Hypothalamus (tissue), 51 donors: ENCODE measurements at regions not wholly inside any gene's neighbourhood (a gene's known extent, or its start where the extent isn't known, plus 50 kb on each side); places are given as distances from the start of the nearest gene placed in this dataset.

ENCODE experiments used
- DNase-seq, 51 donors: peaks; one replicate each; lab custom pipeline; 2025; lab: John Stamatoyannopoulos, UW

DNA sequence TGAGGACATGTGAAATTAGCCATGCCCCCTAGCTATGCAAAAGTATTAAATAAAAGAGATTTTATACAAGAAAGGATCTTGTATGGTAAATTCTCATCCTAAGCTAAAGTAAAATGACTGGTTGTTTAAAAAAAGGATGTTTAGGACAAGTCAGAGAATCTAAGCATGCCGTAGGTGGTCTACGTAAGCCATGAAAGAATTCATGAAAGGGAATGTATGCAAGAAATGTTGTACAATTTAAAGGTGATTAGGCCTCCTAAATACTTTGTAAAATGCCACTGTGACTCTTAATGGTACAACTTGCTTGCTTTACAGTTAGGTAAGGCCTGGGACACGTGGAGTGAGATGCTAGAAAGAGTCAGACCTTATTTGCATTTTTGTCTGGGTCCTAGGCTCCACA lies 209.0 kb downstream of the EFHB start:
- DNase-seq: no peak

DNA sequence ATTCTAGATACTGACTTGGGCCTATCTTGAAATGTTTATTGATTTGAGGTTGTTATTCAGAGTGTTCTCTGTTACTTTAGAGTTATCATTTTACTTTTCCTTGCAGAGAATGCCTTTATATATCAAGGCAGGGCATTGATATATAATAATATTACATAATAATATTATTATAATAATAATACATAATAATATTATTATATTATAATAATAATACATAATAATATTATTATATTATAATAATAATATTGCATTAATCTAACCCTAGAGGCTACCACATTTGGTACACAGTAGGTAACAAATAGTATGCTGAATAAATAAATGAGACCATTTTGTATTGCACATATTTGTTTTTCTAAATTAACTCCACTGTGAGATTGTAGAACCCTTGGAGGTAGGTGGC lies 216.3 kb downstream of the EFHB start:
- no peak for DNase-seq

DNA sequence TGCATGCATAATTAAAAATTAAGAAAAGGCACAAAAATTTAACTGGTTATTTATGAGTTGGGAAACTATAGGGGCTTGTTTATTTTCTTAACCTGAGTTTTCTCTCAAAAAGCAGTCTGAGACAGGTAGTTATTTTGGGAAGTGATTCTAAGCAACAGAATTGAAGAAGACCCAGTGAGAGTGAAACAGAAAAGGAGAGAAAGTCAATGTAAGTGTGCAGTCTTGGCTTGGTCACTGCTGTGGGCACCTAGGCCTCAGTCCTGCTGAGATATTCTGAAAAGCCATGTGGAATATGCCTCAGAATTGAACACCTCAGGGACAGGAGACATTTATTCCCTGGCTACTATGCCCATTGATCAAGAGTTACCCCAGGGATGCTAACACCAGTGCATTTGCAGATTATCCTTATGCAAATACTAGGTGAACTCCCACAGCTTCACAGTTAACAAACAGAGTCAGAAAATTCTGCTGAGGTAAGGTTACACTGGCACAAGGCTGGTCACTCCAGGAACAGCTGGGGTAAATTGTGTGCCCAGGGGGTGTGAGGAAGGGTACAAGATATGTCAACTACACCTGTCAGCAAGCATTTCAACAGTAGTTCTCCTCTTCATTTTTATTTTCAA lies 222.7 kb downstream of the EFHB start:
- DNase-seq: no peak

DNA sequence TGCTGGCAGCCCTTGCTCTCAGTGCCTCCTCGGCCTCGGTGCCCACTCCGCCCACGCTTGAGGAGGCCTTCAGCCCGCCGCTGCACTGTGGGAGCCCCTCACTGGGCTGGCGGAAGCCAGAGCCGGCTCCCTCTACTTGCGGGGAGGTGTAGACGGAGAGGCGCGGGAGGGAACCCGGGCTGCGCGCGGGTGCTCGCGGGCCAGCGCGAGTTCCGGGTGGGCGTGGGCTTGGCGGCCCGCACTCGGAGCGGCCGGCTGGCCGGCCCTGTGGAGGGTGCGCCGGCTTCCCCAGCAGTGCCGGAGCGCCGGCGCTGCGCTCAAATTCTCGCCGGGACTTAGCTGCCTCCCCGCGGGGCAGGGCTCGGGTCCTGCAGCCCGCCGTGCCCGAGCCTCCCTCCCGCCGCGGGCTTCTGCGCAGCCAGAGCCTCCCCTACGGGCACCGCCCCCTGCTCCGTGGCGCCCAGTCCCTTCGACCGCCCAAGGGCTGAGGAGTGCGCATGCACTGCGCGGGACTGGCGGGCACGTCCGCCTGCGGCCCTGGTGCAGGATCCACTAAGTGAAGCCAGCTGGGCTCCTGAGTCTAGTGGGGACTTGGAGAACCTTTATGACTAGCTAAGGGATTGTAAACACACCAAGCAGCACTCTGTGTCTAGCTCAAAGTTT lies 231.5 kb downstream of the EFHB start:
- DNase-seq: no peak

DNA sequence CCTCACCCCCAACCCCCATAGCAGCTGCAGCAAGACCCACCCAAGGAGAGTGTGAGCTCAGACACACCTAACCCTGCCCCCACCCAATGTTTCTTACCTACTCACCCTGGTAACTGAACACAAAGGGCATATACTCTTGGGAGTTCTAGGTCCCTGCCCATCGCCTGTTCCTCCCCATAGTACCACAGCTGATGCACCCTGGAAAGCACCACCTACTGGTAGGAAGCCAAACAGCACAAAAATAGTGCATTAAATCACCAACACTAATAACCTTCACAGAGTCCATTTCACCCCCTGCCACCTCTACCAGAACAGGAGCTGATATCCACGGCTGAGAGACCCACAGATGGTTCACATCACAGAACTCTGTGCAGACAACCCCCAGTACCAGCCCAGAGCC lies 245.2 kb downstream of the EFHB start:
- no peak for DNase-seq

DNA sequence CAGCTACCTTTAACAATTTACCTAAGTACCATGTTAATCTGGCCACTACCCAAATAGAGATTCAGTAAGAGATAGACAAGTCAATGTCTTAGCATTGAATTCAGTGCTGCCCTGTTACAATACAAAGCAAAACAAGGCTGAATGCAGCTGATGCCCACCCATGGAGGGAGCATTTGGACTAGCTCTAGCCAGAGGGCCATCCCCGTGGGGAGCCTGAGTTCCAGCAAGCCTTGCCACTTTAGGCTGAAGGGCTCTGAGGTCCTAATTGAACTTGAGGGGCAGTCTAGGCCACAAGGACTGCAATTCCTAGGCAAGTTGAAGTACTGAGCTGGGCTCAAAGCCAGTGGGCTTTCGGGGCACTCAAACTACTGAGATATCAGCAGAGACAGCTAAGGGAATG lies 265.9 kb downstream of the EFHB start:
- DNase-seq: no peak

DNA sequence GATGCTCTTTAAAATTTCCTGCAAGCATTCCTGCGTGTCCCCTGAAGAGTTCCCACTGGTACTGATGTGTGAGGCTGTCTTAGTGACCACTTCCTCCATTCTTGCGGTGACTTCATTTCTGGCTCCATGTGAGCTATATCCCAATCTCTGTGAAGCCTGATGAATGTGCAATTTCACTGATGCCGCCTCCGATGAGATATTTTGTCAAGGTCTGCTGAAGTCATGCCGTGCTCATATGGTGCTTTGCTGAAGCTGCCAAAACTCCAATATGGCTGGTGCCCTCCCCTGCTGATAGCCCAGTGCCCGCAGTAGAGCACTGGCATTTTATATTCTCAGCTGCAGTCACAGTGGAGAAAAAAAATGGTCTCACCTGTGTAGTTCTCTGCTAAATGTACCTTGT lies 271.5 kb downstream of the EFHB start:
- DNase-seq: no peak

DNA sequence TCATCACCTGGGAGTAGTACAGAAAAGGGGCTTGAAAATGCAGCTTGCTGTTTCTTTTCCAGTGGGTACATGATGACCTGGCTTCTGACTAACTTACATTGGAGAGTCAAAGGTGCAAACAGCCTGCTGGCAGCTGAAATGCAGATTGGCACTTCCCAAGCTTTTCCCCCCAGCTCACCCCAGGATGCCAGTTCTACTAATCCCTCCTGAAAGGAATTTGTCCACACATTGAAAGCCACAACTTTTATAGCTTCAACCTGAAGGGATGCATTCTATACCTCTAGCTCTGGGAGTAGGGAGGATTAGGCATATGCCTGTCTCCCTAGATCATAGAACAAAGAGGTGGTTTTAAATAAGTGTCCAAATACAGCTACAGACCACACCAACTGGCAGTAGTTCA lies 281.7 kb downstream of the EFHB start:
- no peak for DNase-seq

DNA sequence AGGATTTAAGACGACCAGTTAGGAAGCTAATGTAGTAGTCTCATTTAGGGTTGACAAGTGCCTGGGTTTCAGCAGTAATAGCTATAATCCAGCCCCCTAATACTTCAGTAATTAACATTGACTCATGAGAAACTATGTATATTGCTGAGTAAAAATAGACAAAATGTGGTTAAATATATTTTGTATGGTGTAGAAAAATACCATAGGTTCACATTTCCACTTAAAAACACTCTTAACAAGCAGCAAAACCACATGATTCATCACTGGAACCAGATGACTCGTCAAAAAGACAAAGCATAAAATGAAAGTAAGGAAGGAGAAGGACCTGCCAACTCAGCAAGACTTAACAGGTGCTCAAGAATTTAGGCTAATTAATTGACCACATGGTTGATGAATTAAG lies 288.9 kb downstream of the EFHB start:
- DNase-seq: no peak

DNA sequence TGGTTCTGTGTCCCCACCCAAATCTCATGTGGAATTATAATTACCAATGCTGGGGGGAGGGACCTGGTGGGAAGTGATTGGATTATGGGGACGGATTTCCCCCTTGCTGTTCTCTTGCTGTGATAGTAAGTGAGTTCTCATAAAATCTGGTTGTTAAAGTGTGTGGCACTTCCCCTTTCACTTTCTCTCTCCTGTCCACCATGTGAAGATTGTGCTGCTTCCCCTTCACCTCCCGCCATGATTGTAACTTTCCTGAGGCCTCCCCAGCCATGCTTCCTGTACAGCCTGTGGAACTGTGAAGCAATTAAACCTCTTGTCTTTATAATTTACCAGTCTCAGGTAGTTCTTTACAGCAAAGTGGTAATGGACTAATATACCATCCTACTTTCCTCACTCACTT lies 289.6 kb downstream of the EFHB start:
- no peak for DNase-seq

DNA sequence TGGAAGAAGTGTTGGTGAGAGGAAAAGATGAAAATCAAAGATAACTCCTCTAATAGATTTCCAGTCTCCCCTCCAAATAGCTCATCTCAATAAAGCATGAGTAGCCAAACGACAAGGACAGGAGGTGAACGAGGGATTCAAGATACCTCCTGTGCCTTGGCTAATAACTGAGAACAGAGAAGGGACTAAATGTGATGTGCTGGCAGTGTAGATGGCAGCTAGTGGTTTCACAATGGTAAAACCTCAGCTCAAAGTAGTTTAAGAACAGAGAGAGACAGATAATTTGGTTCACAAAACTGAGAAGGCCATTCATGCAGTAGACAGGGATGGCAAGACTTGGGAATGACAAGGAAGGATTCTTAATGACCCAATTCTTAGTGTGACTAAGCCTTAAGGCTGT lies 292.6 kb downstream of the EFHB start:
- no peak for DNase-seq

DNA sequence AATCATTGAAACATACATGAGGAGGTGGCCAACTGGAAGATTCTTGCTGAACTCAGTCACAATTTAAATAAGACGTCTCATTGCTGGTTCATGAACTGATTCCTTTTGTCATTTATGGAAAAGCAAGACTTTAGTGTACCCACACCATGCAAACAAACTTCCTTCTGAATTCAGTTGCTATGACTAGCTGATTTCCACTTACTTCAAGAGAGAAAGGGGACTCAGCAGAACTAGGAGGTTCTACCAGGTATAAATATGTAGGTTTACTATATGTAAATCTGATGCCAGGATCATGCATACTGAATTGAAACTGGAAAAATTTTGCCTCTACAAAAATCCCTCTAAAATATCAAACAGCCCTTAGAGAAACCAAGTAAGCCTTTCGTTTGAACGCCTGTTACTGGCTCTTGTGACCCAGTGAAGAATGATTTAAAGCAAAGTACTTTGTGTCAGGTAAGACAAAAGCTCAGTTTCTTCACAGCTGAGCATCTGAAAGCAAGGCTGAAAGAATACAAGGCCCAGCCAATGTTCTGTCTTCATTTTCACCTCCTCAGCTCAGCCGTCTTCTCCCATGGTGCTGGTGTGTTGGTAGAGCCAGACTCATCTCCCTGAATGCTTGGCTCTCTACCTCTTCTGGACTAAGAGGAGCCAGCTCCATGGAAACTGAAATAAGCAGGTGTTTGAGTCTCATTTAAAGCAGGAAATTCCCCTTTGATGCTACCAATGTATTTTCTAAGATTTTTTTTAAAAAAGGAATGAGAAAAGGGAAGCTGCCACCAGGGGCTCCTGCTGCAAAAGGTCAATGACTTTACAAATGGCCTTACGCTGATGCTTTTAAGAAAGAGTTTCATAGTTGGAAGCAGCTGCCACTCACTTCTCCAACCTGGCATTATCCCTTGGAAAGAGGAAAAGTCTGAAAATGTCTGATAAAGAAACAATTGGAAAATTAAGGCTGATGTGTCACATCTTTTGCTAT lies 301.6 kb downstream of the EFHB start:
- DNase-seq: no peak

DNA sequence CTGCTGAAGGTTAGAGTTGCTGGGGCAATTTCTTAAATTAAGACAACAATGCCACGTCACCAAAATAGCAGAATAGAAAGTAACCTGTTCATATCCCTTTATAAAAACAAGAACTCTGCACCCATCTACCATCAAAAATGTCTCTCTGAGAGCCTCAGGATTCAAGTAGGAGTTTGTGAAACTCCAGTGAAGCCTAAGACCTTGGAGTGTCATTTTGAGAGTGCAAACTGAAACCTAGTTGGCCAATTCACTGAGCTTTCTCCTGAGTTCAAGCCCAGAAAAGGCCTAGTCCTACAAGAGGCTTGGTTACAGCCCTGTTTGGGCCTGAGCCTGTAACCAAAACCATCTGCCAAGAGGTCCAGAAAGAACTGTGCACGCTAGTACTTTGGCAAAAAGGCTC lies 335.1 kb downstream of the EFHB start:
- no peak for DNase-seq

DNA sequence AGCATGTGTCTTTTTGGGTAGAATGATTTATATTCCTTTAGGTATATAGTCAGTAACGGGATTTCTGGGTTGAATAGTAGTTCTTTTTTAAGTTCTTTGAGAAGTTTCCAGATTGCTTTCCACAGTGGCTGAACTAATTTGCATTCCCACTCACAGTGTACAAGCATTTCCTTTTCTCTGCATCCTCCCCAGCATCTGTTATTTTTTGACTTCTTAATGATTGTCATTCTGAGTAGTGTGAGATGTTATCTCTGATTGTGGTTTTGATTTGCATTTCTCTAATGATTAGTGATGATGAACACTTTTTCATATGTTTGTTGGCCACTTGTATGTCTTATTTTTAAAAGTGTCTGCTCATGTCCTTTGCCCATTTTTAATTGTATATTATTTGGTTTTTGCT lies 337.6 kb downstream of the EFHB start:
- no peak for DNase-seq

DNA sequence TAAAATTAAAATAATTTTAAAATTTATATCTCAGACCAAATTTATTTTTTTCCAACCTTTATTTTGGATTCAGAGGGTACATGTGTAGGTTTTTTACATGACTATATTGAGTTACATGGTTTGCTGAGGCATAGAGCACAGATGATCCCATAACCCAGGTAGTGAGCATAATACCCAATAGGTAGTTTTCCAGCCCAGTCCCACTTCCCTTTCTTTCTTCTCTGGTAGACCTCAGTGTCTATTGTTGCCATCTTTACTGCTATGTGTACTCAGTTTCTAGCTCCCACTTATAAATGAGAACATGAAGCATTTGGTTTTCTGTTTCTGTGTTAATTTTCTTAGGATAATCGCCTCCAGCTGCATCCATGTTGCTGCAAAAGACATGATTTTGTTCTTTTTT lies 338.1 kb downstream of the EFHB start:
- DNase-seq: no peak
